ENCODE measurements at regions not wholly inside any gene's neighbourhood (a gene's known extent, or its start where the extent isn't known, plus 50 kb on each side); places are given as distances from the start of the nearest gene placed in this dataset.

GRCh38 chr4:107246761-107247160 lies 210.6 kb upstream of the DKK2 start:
- Mint-ChIP-seq H3K27ac (ENCODE audit: unreplicated experiment) (no peak overlapping the region), H3K4me1 (ENCODE audit: low read depth, unreplicated experiment) (peaks cover 13% of the 10 kb centered on the region), H3K27me3 (ENCODE audit: unreplicated experiment) (no peaks in the 10 kb centered on the region), H3K4me3 (ENCODE audit: unreplicated experiment) (no peak overlapping the region), H3K36me3 (ENCODE audit: unreplicated experiment) (no peaks in the 10 kb centered on the region), H3K9me3 (ENCODE audit: unreplicated experiment) (no peaks in the 10 kb centered on the region)
- no peak for DNase-seq
- no peak for TF ChIP-seq CTCF (IDR thresholded peaks at IDR 0.05; ENCODE audit: partially characterized antibody, unreplicated experiment)

GRCh38 chr4:107243141-107243781 lies 207.1 kb upstream of the DKK2 start:
- H3K27ac Mint-ChIP-seq (ENCODE audit: unreplicated experiment): peak overlapping the region; percentile 6
- no peaks in the 10 kb centered on the region for H3K36me3 Mint-ChIP-seq (ENCODE audit: unreplicated experiment)
- H3K4me1 Mint-ChIP-seq (ENCODE audit: low read depth, unreplicated experiment): peaks cover 13% of the 10 kb centered on the region
- H3K4me3 Mint-ChIP-seq (ENCODE audit: unreplicated experiment): no peak overlapping the region
- DNase-seq: peak; percentile 16
- no peaks in the 10 kb centered on the region for H3K9me3 Mint-ChIP-seq (ENCODE audit: unreplicated experiment)
- H3K27me3 Mint-ChIP-seq (ENCODE audit: unreplicated experiment): no peaks in the 10 kb centered on the region
- TF ChIP-seq CTCF (IDR thresholded peaks at IDR 0.05; ENCODE audit: partially characterized antibody, unreplicated experiment): no peak

GRCh38 chr4:107220976-107221375 lies 184.9 kb upstream of the DKK2 start:
- TF ChIP-seq CTCF (IDR thresholded peaks at IDR 0.05; ENCODE audit: partially characterized antibody, unreplicated experiment): no peak
- Mint-ChIP-seq H3K27me3 (ENCODE audit: unreplicated experiment) (no peaks in the 10 kb centered on the region), H3K4me3 (ENCODE audit: unreplicated experiment) (no peak overlapping the region), H3K9me3 (ENCODE audit: unreplicated experiment) (no peaks in the 10 kb centered on the region), H3K27ac (ENCODE audit: unreplicated experiment) (no peak overlapping the region), H3K36me3 (ENCODE audit: unreplicated experiment) (no peaks in the 10 kb centered on the region), H3K4me1 (ENCODE audit: low read depth, unreplicated experiment) (no peaks in the 10 kb centered on the region)
- DNase-seq: no peak

DNA sequence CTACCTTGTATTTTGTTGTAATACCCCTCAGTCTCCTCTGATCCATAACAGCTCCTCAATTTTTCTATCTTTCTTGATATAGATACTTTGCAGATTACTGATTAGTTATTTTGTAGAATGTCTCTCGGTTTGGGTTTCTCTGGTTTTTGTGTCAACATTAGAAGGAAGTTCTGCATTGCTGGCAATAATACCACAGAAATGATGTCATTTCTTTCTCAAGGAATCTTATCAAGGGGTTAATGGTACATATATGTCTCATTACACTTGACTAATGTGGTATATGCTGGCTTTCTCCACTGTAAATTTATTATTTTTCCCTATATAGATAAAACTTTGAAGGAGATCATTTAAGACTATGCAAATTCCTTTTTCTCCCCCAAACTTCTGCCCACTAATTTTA lies 183.6 kb upstream of the DKK2 start:
- no peak overlapping the region for H3K4me3 Mint-ChIP-seq (ENCODE audit: unreplicated experiment)
- no peaks in the 10 kb centered on the region for H3K4me1 Mint-ChIP-seq (ENCODE audit: low read depth, unreplicated experiment)
- H3K36me3 Mint-ChIP-seq (ENCODE audit: unreplicated experiment): no peaks in the 10 kb centered on the region
- no peak for TF ChIP-seq CTCF (IDR thresholded peaks at IDR 0.05; ENCODE audit: partially characterized antibody, unreplicated experiment)
- H3K27me3 Mint-ChIP-seq (ENCODE audit: unreplicated experiment): no peaks in the 10 kb centered on the region
- H3K9me3 Mint-ChIP-seq (ENCODE audit: unreplicated experiment): no peaks in the 10 kb centered on the region
- no peak overlapping the region for H3K27ac Mint-ChIP-seq (ENCODE audit: unreplicated experiment)
- DNase-seq: no peak

GRCh38 chr4:107216379-107216778 lies 180.3 kb upstream of the DKK2 start:
- Mint-ChIP-seq H3K27me3 (ENCODE audit: unreplicated experiment) (peaks cover 3% of the 10 kb centered on the region), H3K9me3 (ENCODE audit: unreplicated experiment) (peaks cover 3% of the 10 kb centered on the region), H3K4me1 (ENCODE audit: low read depth, unreplicated experiment) (peaks cover 17% of the 10 kb centered on the region), H3K36me3 (ENCODE audit: unreplicated experiment) (no peaks in the 10 kb centered on the region), H3K4me3 (ENCODE audit: unreplicated experiment) (no peak overlapping the region), H3K27ac (ENCODE audit: unreplicated experiment) (no peak overlapping the region)
- DNase-seq: no peak
- no peak for TF ChIP-seq CTCF (IDR thresholded peaks at IDR 0.05; ENCODE audit: partially characterized antibody, unreplicated experiment)
